ENCODE measurements at regions not wholly inside any gene's neighbourhood (a gene's known extent, or its start where the extent isn't known, plus 50 kb on each side); places are given as distances from the start of the nearest gene placed in this dataset.

GRCh38 chr5:152151940-152152339 lies 227.3 kb upstream of the GLRA1 start:
- no peak for TF ChIP-seq CTCF (IDR thresholded peaks at IDR 0.05; ENCODE audit: insufficient read depth, low read length, poor library complexity, severe bottlenecking)
- no peaks in the 10 kb centered on the region for H3K36me3 ChIP-seq (ENCODE audit: control insufficient read depth, insufficient read depth, low read length)
- no peak for DNase-seq (ENCODE audit: extremely low read depth, insufficient read length)
- H3K4me3 ChIP-seq (replicated peaks; ENCODE audit: low read depth, low read length) = no peak overlapping the region
- no peaks in the 10 kb centered on the region for H3K27me3 ChIP-seq (replicated peaks; ENCODE audit: control insufficient read depth, insufficient read depth, low read length)

- no peak for DNase-seq (ENCODE audit: extremely low read depth, insufficient read length)
- H3K27me3 ChIP-seq (replicated peaks; ENCODE audit: control insufficient read depth, insufficient read depth, low read length) = no peaks in the 10 kb centered on the region
- TF ChIP-seq CTCF (IDR thresholded peaks at IDR 0.05; ENCODE audit: insufficient read depth, low read length, poor library complexity, severe bottlenecking) = no peak
- H3K36me3 ChIP-seq (ENCODE audit: control insufficient read depth, insufficient read depth, low read length) = no peaks in the 10 kb centered on the region
- no peak overlapping the region for H3K4me3 ChIP-seq (replicated peaks; ENCODE audit: low read depth, low read length)
These were observed 226.5 kb upstream of the GLRA1 start for GRCh38 chr5:152151113-152151512.

- H3K36me3 ChIP-seq (ENCODE audit: control insufficient read depth, insufficient read depth, low read length) = no peaks in the 10 kb centered on the region
- TF ChIP-seq CTCF (IDR thresholded peaks at IDR 0.05; ENCODE audit: insufficient read depth, low read length, poor library complexity, severe bottlenecking) = no peak
- DNase-seq (ENCODE audit: extremely low read depth, insufficient read length) = no peak
- no peaks in the 10 kb centered on the region for H3K27me3 ChIP-seq (replicated peaks; ENCODE audit: control insufficient read depth, insufficient read depth, low read length)
- no peak overlapping the region for H3K4me3 ChIP-seq (replicated peaks; ENCODE audit: low read depth, low read length)
These were observed 222.6 kb upstream of the GLRA1 start for GRCh38 chr5:152147286-152147685.

- H3K36me3 ChIP-seq (ENCODE audit: control insufficient read depth, insufficient read depth, low read length) = no peaks in the 10 kb centered on the region
- H3K27me3 ChIP-seq (replicated peaks; ENCODE audit: control insufficient read depth, insufficient read depth, low read length) = no peaks in the 10 kb centered on the region
- no peak for DNase-seq (ENCODE audit: extremely low read depth, insufficient read length)
- TF ChIP-seq CTCF (IDR thresholded peaks at IDR 0.05; ENCODE audit: insufficient read depth, low read length, poor library complexity, severe bottlenecking) = no peak
- H3K4me3 ChIP-seq (replicated peaks; ENCODE audit: low read depth, low read length) = no peak overlapping the region
These were observed 221.9 kb upstream of the GLRA1 start for GRCh38 chr5:152146566-152146965.

- no peaks in the 10 kb centered on the region for H3K36me3 ChIP-seq (ENCODE audit: control insufficient read depth, insufficient read depth, low read length)
- DNase-seq (ENCODE audit: extremely low read depth, insufficient read length) = no peak
- no peak for TF ChIP-seq CTCF (IDR thresholded peaks at IDR 0.05; ENCODE audit: insufficient read depth, low read length, poor library complexity, severe bottlenecking)
- H3K27me3 ChIP-seq (replicated peaks; ENCODE audit: control insufficient read depth, insufficient read depth, low read length) = no peaks in the 10 kb centered on the region
- no peak overlapping the region for H3K4me3 ChIP-seq (replicated peaks; ENCODE audit: low read depth, low read length)
These were observed 219.9 kb upstream of the GLRA1 start for GRCh38 chr5:152144556-152144955.

GRCh38 chr5:152144030-152144429 lies 219.4 kb upstream of the GLRA1 start:
- no peaks in the 10 kb centered on the region for H3K36me3 ChIP-seq (ENCODE audit: control insufficient read depth, insufficient read depth, low read length)
- no peak overlapping the region for H3K4me3 ChIP-seq (replicated peaks; ENCODE audit: low read depth, low read length)
- no peak for TF ChIP-seq CTCF (IDR thresholded peaks at IDR 0.05; ENCODE audit: insufficient read depth, low read length, poor library complexity, severe bottlenecking)
- no peak for DNase-seq (ENCODE audit: extremely low read depth, insufficient read length)
- no peaks in the 10 kb centered on the region for H3K27me3 ChIP-seq (replicated peaks; ENCODE audit: control insufficient read depth, insufficient read depth, low read length)

Data from GM06990 (cell line).